Right lobe of liver (tissue), 6 donors: ENCODE measurements at regions not wholly inside any gene's neighbourhood (a gene's known extent, or its start where the extent isn't known, plus 50 kb on each side); places are given as distances from the start of the nearest gene placed in this dataset.
A peak's percentile ranks its signal among the peaks of the same experiment; 100 is the strongest.
"Not testable (repeated sequence)": the region's sequence is repeated elsewhere in the genome, so short reads cannot be mapped to it uniquely, and the experiment has no call there.

ENCODE experiments used
- ATAC-seq, 4 donors: fragments of 200-7000 bp; cut with Tn5 transposase; one replicate each; pipeline ENCODE4 v1.9.1; 2020; ENCODE audit warnings: mild to moderate bottlenecking in 4 of 4, moderate library complexity in 4 of 4
- DNase-seq, 3 donors: peaks; one replicate each; pipeline ENCODE4 v3.0.0-alpha.2; 2020
- H3K27ac ChIP-seq, 3 donors: fragments of 200-600 bp; one replicate each; pipeline ENCODE4 v1.8.0; 2022
- H3K27me3 ChIP-seq, 2 donors: fragments of 200-600 bp; one replicate each; pipeline ENCODE4 v1.8.0; 2022
- H3K36me3 ChIP-seq, 4 donors: fragments of 200-600 bp; sonication (generic) in 1 of 4; one replicate each; pipeline versions ENCODE4 v1.5.1 to v1.8.0; 2017 to 2022; ENCODE audit warnings: control low read depth in 1 of 4
- H3K4me1 ChIP-seq, 4 donors: fragments of 200-600 bp; sonication (generic) in 1 of 4; one replicate each; pipeline versions ENCODE4 v1.5.1 to v1.8.0; 2017 to 2022; ENCODE audit warnings: control low read depth in 1 of 4
- H3K4me3 ChIP-seq, 3 donors: fragments of 200-600 bp; one replicate each; pipeline ENCODE4 v1.8.0; 2022
- H3K9me3 ChIP-seq, 4 donors: fragments of 200-600 bp; sonication (generic) in 1 of 4; one replicate each; pipeline versions ENCODE4 v1.5.1 to v1.8.0; 2017 to 2022; ENCODE audit warnings: control low read depth in 1 of 4
- WGBS: methylation state at CpG from one replicate; pipeline ENCODE4 v1.1.6; 2018; ENCODE audit warnings: low coverage, low lambda C conversion rate; ENCODE audit not compliant: insufficient coverage; ENCODE audit errors: missing lambda C conversion rate; 5-methylcytosine and 5-hydroxymethylcytosine counted together
- intact Hi-C, 2 donors: fragments of 100-400 bp; cut with DNase I; formaldehyde crosslinking; loops; one replicate each; pipeline versions ENCODE4 v1.11.2 to v1.14.1; 2022
- TF ChIP-seq, protein P1 (sequence below), 4 donors: fragments of 200-600 bp in 3 of 4; fragments of 450-650 bp in 1 of 4; IDR thresholded peaks; one replicate each; pipeline versions ENCODE4 v1.5.1 to v1.8.0; 2016 to 2022; ENCODE audit warnings: antibody characterized with exemption in 4 of 4, mild to moderate bottlenecking in 2 of 4
- donor health status: DM: no; HTN: yes; CAD: no.
- donor health status: DM: no; HTN: no; CAD: no.
- donor health status: DM: no; HTN: no; CAD: no.
- donor health status: DM: no; HTN: yes; CAD: no.
- donor health status: DM: no; HTN: yes; CAD: no.

DNA sequence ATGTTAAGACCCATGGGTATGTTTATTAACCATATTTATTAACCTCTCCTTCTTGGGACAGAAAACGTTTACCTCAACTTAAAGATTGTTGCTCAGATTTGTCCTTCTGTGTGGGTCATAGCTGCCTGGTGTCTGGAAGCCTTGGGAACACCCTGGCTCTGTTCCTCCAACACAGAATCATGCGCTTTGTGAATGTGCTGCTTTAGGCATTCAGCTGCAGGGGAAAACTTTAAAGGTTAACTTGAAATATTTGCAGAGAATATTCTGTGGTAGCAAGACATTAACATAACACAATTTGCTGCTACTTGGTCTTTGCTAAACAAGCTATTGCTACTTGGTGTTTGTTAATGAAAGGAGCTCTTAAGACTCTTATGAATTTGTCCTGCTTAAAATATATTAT is 50.5 kb upstream of the THOC3 start:
- H3K36me3 ChIP-seq, H3K4me1 ChIP-seq, H3K27ac ChIP-seq, H3K9me3 ChIP-seq, H3K4me3 ChIP-seq, DNase-seq, H3K27me3 ChIP-seq, ATAC-seq, intact Hi-C loops: not testable (repeated sequence)
- no CpG with 5 or more reads among the region's 2 CpGs for WGBS

DNA sequence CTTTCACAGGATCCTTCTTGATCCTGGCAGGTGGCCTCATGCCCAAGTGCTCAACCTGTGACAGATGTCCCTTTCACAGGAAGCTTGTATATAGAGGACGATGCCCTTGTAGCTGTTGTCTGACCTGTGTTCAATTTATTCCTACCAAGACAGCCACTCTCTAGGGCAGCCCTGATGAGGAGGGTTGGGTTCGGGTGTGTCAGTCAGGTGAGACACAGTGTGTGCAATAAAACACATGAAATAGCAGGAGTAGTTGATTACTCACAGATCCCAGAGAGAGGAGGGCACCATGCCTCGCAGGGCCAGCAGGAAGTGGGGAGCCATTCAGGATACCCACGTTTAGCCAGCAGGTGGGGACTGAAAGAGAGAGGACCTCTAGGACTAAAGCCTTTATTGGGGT is 52.7 kb upstream of the THOC3 start:
- ATAC-seq, H3K27me3 ChIP-seq, H3K4me3 ChIP-seq, H3K36me3 ChIP-seq, H3K27ac ChIP-seq, H3K9me3 ChIP-seq, DNase-seq, H3K4me1 ChIP-seq, intact Hi-C loops: not testable (repeated sequence)
- 49% methylated on average over 2 of the region's 4 CpGs for WGBS

DNA sequence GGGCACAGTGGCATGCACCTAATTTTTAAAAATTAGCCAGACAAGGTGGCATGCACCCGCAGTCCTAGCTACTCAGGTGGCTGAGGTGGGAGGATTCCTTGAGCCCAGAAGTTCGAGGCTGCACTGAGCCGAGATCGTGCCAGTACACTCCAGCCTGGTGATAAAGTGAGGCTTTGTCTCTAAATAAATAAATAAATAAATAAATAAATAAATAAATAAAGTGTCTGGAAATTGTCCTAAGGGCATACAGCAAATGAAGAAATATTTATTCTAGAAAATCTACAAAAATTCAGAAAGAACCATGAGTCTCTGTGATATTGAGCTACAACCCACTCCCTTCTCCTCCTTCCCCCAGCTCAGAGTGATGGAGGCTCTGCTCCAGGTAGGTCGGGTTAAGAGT is 55.4 kb upstream of the THOC3 start:
- 60% methylated on average over 1 of the region's 5 CpGs for WGBS

DNA sequence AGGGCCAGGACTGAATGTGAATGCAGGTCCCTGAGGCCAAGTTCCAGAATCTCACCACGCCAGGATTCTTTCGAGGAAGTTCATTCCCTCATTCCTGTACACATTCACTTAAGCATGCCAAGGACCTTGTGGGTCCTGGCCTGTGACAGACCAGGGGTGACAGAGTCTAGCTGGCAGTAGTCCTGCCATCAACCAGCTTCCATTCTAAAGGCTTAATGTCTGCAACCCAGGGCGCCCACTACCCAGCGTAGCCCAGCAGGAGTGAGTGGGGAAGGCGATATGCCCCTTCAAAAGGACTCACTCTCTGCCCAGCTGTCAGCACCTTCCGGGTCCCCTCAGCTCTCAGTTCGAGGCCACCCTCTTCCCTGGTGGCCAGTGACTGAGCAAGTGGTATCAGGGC is 61.3 kb upstream of the THOC3 start:
- DNase-seq, intact Hi-C loops, H3K27me3 ChIP-seq, H3K4me1 ChIP-seq, H3K36me3 ChIP-seq, H3K9me3 ChIP-seq, H3K27ac ChIP-seq, H3K4me3 ChIP-seq: not testable (repeated sequence)
- peak in 2 of 4 donors; percentile 26 to 39 for ATAC-seq
- WGBS = 100% methylated on average over 3 of the region's 7 CpGs

More for the DNA sequence above, 55.4 kb upstream of the THOC3 start:
- DNase-seq, H3K36me3 ChIP-seq, H3K4me3 ChIP-seq, intact Hi-C loops, H3K27ac ChIP-seq, H3K27me3 ChIP-seq, ATAC-seq, H3K4me1 ChIP-seq, H3K9me3 ChIP-seq: not testable (repeated sequence)

DNA sequence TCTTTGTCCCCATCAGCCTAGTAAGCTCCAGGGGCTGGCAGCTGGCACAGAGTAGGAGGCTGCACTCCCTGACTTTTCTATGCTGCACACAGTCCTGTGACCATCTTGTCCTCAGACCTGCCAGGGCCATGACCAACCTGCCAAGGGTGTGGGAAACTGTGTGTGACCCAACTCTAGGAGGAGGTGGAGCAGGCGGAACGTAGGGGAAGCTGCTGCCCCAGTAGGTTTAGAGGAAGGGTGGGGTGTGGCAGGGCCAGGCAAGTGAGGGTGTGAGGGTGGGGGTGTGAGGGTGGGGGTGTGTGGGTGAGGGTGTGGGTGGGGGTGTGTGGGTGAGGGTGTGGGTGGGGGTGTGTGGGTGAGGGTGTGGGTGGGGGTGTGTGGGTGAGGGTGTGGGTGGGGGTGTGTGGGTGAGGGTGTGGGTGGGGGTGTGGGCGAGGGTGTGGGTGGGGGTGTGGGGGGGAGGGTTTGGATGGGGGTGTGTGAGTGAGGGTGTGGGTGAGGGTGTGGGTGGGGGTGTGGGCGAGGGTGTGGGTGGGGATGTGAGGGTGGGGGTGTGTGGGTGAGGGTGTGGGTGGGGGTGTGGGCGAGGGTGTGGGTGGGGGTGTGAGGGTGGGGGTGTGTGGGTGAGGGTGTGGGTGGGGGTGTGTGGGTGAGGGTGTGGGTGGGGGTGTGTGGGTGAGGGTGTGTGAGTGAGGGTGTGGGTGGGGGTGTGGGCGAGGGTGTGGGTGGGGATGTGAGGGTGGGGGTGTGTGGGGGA is 62.4 kb upstream of the THOC3 start:
- H3K27me3 ChIP-seq, DNase-seq, H3K4me1 ChIP-seq, H3K4me3 ChIP-seq, H3K9me3 ChIP-seq, intact Hi-C loops, H3K27ac ChIP-seq, H3K36me3 ChIP-seq, ATAC-seq: not testable (repeated sequence)
- WGBS = 38% methylated on average over 4 of the region's 6 CpGs

DNA sequence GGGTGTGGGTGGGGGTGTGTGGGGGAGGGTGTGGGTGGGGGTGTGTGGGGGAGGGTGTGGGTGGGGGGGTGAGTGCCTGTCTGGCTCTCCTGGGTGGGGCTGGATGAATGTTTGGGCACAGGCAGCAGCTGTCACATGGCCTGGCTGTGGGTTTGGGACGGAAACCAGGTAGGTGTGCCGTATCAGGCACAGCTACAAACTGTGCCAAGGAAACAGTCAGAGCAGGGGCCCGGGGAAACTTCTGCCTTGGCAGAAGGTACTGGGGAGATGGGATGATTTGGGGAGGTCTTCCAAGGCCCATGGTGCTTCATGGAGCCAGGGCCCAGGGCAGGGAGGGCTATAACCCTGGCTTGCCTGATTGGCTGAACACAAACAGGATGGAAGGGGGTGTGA is 63.0 kb upstream of the THOC3 start:
- H3K4me1 ChIP-seq, H3K27me3 ChIP-seq, H3K36me3 ChIP-seq, H3K4me3 ChIP-seq, intact Hi-C loops, ATAC-seq, H3K27ac ChIP-seq, H3K9me3 ChIP-seq, DNase-seq: not testable (repeated sequence)
- no CpG with 5 or more reads among the region's 3 CpGs for WGBS

DNA sequence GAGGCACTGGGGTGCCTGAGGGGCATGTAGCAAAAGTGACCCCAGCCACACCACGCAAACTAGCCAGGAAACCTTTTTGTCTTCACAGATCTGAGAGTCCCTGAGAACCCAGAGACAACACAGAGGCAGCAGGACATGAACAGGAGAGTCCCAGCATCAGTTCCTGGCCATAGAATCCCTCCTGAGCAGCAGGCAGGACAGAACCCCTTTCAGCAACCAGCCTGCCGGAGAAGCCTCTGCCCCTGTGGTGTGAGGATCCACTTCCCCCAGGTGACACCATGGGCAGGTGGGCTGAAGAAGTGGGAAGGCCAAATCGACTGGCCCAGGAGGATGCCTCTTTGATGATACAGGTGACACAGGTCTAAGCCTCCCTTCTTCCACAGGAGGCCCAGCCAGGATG is 65.1 kb upstream of the THOC3 start:
- H3K4me3 ChIP-seq, H3K27me3 ChIP-seq, DNase-seq, ATAC-seq, H3K36me3 ChIP-seq, H3K27ac ChIP-seq, H3K9me3 ChIP-seq, H3K4me1 ChIP-seq, intact Hi-C loops: not testable (repeated sequence)
- no CpG with 5 or more reads among the region's 3 CpGs for WGBS

DNA sequence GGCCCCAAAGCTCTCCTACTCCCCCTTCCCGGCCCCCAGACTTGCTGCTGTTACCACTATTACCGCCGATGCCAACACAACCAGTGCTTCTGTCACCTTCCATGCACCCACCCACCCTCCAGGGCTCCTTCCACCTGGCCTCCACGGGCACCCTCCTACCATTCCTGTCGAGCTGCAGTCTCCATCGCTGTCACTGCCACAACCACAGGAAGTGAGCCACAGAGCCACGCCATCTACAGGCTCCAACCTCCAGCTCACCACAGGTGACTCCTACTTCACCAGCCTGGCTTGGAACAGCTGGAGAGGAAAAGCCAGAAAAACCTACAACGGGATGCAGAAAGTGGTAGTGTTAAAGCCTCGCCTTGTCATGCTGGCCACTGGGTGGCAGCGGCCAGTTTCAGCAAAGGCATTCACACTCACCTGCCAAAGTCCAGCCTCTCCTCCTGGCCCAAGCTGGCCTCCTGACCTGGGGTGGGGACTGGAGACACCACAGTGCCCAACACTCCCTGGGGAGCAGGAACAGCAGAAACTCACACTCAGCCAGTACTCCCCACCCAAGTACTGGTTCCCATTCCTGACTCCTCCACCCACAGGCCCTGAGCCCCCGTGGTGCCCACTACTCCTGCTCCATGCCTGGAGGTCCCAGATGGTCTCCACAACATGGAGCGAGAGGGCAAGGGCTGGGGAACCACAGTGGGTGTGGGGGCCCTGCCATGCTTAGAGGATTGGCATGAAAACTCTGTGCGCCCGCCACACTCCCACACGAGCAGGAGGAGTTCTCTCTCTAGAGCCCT is 66.5 kb upstream of the THOC3 start:
- H3K9me3 ChIP-seq, intact Hi-C loops, H3K4me1 ChIP-seq, H3K27ac ChIP-seq, H3K36me3 ChIP-seq, H3K4me3 ChIP-seq, H3K27me3 ChIP-seq: not testable (repeated sequence)
- DNase-seq (peak in 1 of 3 donors; percentile 45), ATAC-seq (peak; percentile 62 to 88 (median 82))
- TF ChIP-seq, protein P1, sequence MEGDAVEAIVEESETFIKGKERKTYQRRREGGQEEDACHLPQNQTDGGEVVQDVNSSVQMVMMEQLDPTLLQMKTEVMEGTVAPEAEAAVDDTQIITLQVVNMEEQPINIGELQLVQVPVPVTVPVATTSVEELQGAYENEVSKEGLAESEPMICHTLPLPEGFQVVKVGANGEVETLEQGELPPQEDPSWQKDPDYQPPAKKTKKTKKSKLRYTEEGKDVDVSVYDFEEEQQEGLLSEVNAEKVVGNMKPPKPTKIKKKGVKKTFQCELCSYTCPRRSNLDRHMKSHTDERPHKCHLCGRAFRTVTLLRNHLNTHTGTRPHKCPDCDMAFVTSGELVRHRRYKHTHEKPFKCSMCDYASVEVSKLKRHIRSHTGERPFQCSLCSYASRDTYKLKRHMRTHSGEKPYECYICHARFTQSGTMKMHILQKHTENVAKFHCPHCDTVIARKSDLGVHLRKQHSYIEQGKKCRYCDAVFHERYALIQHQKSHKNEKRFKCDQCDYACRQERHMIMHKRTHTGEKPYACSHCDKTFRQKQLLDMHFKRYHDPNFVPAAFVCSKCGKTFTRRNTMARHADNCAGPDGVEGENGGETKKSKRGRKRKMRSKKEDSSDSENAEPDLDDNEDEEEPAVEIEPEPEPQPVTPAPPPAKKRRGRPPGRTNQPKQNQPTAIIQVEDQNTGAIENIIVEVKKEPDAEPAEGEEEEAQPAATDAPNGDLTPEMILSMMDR (IDR thresholded peaks at IDR 0.05) = peak in 1 of 4 donors; percentile 14
- no CpG with 5 or more reads among the region's 15 CpGs for WGBS

DNA sequence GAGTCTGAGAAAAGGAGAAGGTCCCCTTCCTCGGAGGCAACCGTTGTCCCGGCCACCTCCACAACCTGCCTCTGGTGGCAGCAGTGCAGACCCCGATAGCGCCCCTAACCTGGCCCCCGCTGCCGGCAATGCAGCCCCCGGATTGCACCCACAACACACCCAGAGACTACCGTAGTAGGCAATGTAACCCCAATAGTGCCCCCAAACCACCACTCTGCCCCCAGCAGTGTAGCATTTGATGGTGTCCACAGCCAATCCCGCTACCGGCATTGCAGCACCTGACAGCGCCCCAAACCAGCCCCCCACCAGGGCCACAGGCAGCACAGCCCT is 67.1 kb upstream of the THOC3 start:
- DNase-seq, intact Hi-C loops, H3K36me3 ChIP-seq, H3K4me3 ChIP-seq, ATAC-seq, H3K27ac ChIP-seq, H3K27me3 ChIP-seq, H3K9me3 ChIP-seq, H3K4me1 ChIP-seq: not testable (repeated sequence)
- WGBS = 100% methylated on average over 2 of the region's 12 CpGs

DNA sequence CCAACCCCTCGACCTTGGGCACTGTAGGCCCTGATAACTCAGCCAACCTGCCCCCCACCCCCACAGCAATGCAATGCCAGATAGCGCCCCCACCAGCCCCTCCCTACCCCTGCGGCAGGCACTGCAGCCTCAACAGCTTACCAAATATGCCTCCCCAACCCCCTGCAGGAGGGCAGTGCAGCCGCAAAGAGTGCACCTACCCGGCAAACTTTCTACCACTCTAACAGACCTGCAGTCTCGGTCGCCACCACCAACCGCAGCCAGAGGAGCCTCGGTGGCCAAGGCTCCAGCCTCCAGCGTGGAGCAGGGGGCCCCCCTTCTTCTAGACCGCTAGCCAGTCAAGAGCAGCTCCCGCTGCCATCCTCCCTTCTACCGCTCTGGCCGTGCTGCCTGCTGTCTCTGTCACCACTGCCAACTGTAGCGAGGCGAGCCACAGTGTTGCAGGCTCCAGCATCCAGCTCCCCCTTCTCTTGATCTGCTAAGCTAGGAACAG is 67.7 kb upstream of the THOC3 start:
- H3K27ac ChIP-seq, H3K4me1 ChIP-seq, intact Hi-C loops: not testable (repeated sequence)

More for the DNA sequence above, 67.7 kb upstream of the THOC3 start:
- 89% methylated on average over 4 of the region's 16 CpGs for WGBS
- not testable (repeated sequence) for H3K27me3 ChIP-seq, H3K4me3 ChIP-seq, H3K36me3 ChIP-seq, H3K9me3 ChIP-seq
- DNase-seq (peak in 1 of 3 donors; percentile 30), ATAC-seq (peak in 1 of 4 donors; percentile 44)
